GM18505 (cell line): ENCODE measurements at regions not wholly inside any gene's neighbourhood (a gene's known extent, or its start where the extent isn't known, plus 50 kb on each side); places are given as distances from the start of the nearest gene placed in this dataset.
"Not testable (repeated sequence)": the region's sequence is repeated elsewhere in the genome, so short reads cannot be mapped to it uniquely, and the experiment has no call there.

ENCODE experiments used
- ATAC-seq: cut with Tn5 transposase; IDR thresholded peaks from one replicate; pipeline ENCODE4 v1.9.1; 2021; ENCODE audit not compliant: unreplicated experiment
- POLR2A ChIP-seq: IDR thresholded peaks from 4 replicates; pipeline ENCODE4 v1.6.1; 2011; ENCODE audit warnings: borderline replicate concordance; ENCODE audit not compliant: insufficient read depth, insufficient read length; ENCODE audit errors: extremely low read depth

GRCh38 chr6:67593247-67593646 lies 1041.8 kb upstream of the ADGRB3 start:
- no peak for TF ChIP-seq POLR2A

GRCh38 chr6:67591910-67592309 lies 1043.2 kb upstream of the ADGRB3 start:
- no peak for TF ChIP-seq POLR2A
- no peak for ATAC-seq

More at GRCh38 chr6:67593247-67593646, 1041.8 kb upstream of the ADGRB3 start:
- no peak for ATAC-seq

DNA sequence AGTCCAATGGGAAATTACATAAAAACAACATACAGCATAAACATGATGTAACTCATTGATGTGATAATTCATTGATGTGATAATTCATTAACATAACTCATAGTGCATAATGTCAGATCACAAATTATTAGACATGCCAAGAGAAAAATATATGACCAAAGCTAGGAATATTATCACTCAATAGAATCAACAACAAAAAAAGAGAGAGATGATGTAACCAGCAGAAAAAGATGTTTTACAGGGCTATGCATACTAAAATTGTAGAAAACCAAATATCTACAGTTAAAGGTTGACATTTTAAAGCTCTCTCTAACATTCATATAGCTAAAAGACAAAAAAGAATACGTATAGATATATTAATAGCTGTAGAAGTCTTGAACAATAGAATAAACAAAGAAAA lies 1067.2 kb upstream of the ADGRB3 start:
- ATAC-seq, result no peak
- no peak for TF ChIP-seq POLR2A

GRCh38 chr6:67563671-67564070 lies 1071.4 kb upstream of the ADGRB3 start:
- TF ChIP-seq POLR2A, result no peak
- no peak for ATAC-seq

DNA sequence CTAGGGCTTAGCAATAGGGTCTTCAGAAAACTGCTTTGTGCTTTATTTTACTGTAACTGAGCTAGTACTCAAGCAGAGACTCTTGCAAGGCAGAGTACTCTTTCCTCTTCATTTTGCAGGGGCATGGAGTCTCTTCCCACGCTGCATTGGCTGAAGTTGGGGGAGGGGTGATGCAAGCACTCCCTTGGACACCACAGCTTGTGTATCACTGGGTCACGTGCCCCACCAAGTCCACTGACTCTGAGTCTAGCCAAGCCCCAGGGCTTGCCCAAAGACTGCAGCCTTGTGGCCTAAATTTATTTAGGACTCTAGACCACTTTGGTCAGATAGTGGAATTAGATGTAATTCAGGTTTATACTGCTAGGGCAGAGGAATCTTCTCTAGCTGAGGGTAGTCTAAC lies 1075.0 kb upstream of the ADGRB3 start:
- ATAC-seq, result no peak
- no peak for TF ChIP-seq POLR2A

GRCh38 chr6:67558985-67559384 lies 1076.1 kb upstream of the ADGRB3 start:
- no peak for TF ChIP-seq POLR2A
- ATAC-seq, result no peak

- TF ChIP-seq POLR2A, result no peak
- no peak for ATAC-seq
Measured at GRCh38 chr6:67544851-67545452, 1090.1 kb upstream of the ADGRB3 start.

- no peak for ATAC-seq
- TF ChIP-seq POLR2A, result no peak
Measured at GRCh38 chr6:67541586-67541985, 1093.5 kb upstream of the ADGRB3 start.

DNA sequence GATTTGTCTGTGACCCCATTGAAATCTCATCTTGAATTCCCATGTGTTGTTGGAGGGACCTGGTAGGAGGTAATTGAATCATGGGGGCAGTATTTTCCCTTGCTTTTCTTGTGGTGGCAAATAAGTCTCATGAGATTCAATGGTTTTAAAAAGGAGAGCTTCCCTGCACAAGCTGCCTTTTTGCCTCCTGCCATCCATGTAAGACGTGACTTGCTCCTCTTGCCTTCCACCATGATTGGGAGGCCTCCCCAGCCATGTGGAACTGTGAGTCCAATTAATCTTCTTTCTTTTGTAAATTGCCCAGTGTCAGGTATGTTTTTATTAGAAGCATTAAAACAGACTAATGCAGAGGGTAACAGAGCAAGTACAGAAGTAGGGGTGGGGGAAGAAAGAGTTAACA lies 1097.0 kb upstream of the ADGRB3 start:
- no peak for ATAC-seq
- no peak for TF ChIP-seq POLR2A

DNA sequence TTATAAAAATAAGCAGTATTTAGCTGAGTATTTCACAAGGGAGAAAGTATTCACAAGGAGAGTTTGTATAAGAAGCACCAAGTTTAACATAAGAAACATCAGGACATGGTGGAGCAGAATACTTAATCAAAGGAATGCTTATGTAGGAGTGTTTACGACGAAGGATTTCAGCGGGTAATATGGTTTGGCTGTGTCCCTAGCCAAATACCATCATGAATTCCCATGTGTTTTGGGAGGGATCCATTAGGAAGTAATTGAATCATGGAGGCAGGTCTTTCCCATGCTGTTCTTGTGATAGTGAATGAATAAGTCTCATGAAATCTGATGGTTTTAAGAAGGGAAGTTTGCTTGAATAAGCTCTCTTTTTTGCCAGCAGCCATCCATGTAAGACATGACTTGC lies 1099.1 kb upstream of the ADGRB3 start:
- TF ChIP-seq POLR2A, result no peak
- no peak for ATAC-seq

GRCh38 chr6:67506352-67506751 lies 1128.7 kb upstream of the ADGRB3 start:
- no peak for ATAC-seq
- TF ChIP-seq POLR2A, result no peak

GRCh38 chr6:67501755-67502154 lies 1133.3 kb upstream of the ADGRB3 start:
- TF ChIP-seq POLR2A, result no peak
- ATAC-seq, result no peak

DNA sequence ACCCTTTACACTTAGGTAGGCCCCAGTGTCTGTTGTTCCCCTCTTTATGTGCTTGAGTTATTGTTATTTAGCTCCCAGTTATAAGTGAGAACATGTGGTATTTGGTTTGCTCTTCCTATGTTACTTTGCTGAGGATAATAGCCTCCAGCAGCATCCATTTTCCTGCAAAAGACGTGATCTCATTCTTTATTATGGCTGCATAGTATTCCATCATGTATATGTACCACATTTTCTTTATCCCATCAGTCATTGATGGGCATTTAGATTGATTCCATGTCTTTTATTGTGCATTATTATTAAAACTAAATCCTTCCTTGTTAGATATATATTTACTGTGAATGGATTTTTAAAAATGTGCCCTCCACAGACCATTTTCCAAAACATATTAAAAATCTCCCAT lies 1137.3 kb upstream of the ADGRB3 start:
- TF ChIP-seq POLR2A, result no peak
- no peak for ATAC-seq

GRCh38 chr6:67496191-67496590 lies 1138.9 kb upstream of the ADGRB3 start:
- ATAC-seq, result no peak

DNA sequence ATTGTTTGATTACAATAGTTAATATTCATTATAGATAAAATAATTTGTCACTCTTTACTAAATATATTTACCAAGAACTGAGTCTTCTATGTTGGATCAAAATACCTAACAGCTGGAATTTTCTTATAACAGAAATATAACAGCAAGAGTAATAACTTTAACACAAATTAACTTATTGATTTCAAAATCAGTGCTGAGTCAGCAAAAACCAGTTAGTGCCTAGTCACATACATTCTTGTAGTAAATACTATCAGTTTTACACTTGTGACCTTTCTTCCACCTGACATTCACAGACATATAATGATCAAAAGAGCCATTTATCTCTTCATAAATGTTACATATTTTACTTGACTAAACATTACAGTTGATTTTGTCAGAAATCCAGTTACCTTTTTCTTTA lies 1141.4 kb upstream of the ADGRB3 start:
- no peak for ATAC-seq
- TF ChIP-seq POLR2A, result no peak

More at GRCh38 chr6:67496191-67496590, 1138.9 kb upstream of the ADGRB3 start:
- TF ChIP-seq POLR2A, result no peak

- TF ChIP-seq POLR2A, result no peak
- ATAC-seq, result no peak
Measured at GRCh38 chr6:67475700-67476099, 1159.4 kb upstream of the ADGRB3 start.

DNA sequence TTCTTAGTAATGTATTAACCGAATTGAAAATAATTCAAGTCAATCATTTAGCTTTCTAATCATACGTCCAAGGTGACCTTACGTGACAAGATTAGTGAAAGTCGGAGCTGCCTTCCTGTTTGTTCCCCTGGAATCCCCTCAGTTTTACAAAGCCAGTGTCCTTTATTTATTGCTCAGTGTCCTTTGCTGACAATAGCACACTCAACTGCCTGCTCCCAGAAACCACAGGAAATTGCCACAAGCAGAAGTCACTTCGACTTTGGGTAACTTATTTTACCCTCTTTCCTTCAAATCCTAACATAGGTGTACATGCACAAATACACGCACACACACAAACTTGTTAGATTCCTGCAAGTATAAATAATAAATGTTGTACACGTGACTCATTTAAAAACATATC lies 1167.7 kb upstream of the ADGRB3 start:
- no peak for TF ChIP-seq POLR2A
- ATAC-seq, result no peak

DNA sequence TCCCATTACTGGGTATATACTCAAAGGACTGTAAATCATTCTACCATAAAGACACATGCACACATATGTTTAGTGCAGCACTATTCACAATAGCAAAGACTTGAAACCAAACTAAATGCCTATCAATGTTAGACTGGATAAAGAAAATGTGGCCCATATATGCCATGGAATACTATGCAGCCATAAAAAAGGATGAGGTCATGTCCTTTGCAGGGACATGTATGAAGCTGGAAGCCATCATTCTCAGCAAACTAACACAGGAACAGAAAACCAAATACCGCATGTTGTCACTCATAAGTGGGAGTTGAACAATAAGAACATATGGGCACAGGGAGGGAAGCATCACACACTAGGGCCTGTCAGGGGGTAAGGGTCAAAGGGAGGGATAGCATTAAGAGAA lies 1172.4 kb upstream of the ADGRB3 start:
- ATAC-seq, result not testable (repeated sequence)
